IMR-90 (cell line): ENCODE measurements at regions not wholly inside any gene's neighbourhood (a gene's known extent, or its start where the extent isn't known, plus 50 kb on each side); places are given as distances from the start of the nearest gene placed in this dataset.

Experiments
- ATAC-seq: fragments of 200-7000 bp; cut with Tn5 transposase; 2 replicates; pipeline ENCODE4 v1.9.1; 2020; ENCODE audit warnings: low read depth, mild to moderate bottlenecking, moderate library complexity
- BruUV-seq: library from RNA; stranded (reverse); fragments of 400-500 nt; replicated peaks from 2 replicates; lab custom pipeline; 2021; lab: Mats Ljungman, UMichigan
- CTCF ChIA-PET: fragments of 300-600 bp; formaldehyde crosslinking; extraction: SDS; loops from one replicate; lab custom pipeline; 2021; ENCODE audit warnings: antibody characterized with exemption; lab: Yijun Ruan, JAX
- POLR2A ChIA-PET: fragments of 300-600 bp; sonication (Branson Sonifier 250); formaldehyde crosslinking; loops from one replicate; lab custom pipeline; 2022; ENCODE audit warnings: antibody characterized with exemption; ENCODE audit not compliant: unreplicated experiment; lab: Charles Lee
- DNase-seq: peaks from one replicate; pipeline ENCODE4 v3.0.0; 2013
- H2AFZ ChIP-seq: replicated peaks from 2 replicates; pipeline ENCODE3; 2013; ENCODE audit warnings: low read length, mild to moderate bottlenecking; ENCODE audit not compliant: poor library complexity
- H2AK5ac ChIP-seq: 2 replicates; pipeline ENCODE4 v1.6.1; 2013; ENCODE audit warnings: low read depth, low read length, inconsistent platforms
- H2AK9ac ChIP-seq: replicated peaks from 2 replicates; pipeline ENCODE3; 2013; ENCODE audit warnings: mild to moderate bottlenecking, low read depth, low read length, moderate library complexity; ENCODE audit not compliant: poor library complexity
- H2BK120ac ChIP-seq: 2 replicates; pipeline ENCODE4 v1.6.1; 2013; ENCODE audit warnings: low read depth, low read length, inconsistent platforms
- H2BK15ac ChIP-seq: 3 replicates; pipeline ENCODE4 v1.6.1; 2013; ENCODE audit warnings: low read depth, low read length, inconsistent platforms
- H2BK20ac ChIP-seq: 2 replicates; pipeline ENCODE4 v1.6.1; 2013; ENCODE audit warnings: low read depth, mild to moderate bottlenecking, inconsistent platforms, low read length, moderate library complexity
- H2BK5ac ChIP-seq: 2 replicates; pipeline ENCODE4 v1.6.1; 2013; ENCODE audit warnings: mild to moderate bottlenecking, low read depth, low read length, inconsistent platforms; ENCODE audit not compliant: poor library complexity, severe bottlenecking
- H3K14ac ChIP-seq: replicated peaks from 2 replicates; pipeline ENCODE4 v1.6.1; 2013; ENCODE audit warnings: low read depth, low read length, inconsistent platforms
- H3K18ac ChIP-seq: 2 replicates; pipeline ENCODE4 v1.6.1; 2013; ENCODE audit warnings: low read depth, low read length, control low read depth
- H3K23ac ChIP-seq: 2 replicates; pipeline ENCODE4 v1.6.1; 2013; ENCODE audit warnings: low read depth, low read length, inconsistent platforms
- H3K27ac ChIP-seq: 2 replicates; pipeline ENCODE4 v1.5.1; 2013; ENCODE audit warnings: mild to moderate bottlenecking, control low read depth, low read length; ENCODE audit not compliant: insufficient read depth
- H3K27me3 ChIP-seq: 2 replicates; pipeline ENCODE4 v1.6.1; 2013; ENCODE audit warnings: low read length; ENCODE audit not compliant: control insufficient read depth, insufficient read depth
- H3K36me3 ChIP-seq: 2 replicates; pipeline ENCODE4 v1.6.1; 2013; ENCODE audit warnings: low read length, mixed read lengths; ENCODE audit not compliant: control insufficient read depth, insufficient read depth
- H3K4ac ChIP-seq: 2 replicates; pipeline ENCODE4 v1.6.1; 2013; ENCODE audit warnings: low read depth, low read length, inconsistent platforms
- H3K4me1 ChIP-seq: 2 replicates; pipeline ENCODE4 v1.6.1; 2013; ENCODE audit warnings: low read length, mixed read lengths; ENCODE audit not compliant: control insufficient read depth, insufficient read depth
- H3K4me2 ChIP-seq: 2 replicates; pipeline ENCODE4 v1.6.1; 2013; ENCODE audit warnings: low read depth, mild to moderate bottlenecking, control low read depth, low read length, moderate library complexity
- H3K4me3 ChIP-seq: 2 replicates; pipeline ENCODE4 v1.5.1; 2013; ENCODE audit warnings: low read depth, mild to moderate bottlenecking, control low read depth, low read length, moderate library complexity; ENCODE audit not compliant: insufficient read depth
- H3K56ac ChIP-seq: 2 replicates; pipeline ENCODE4 v1.6.1; 2013; ENCODE audit warnings: low read length, inconsistent platforms; ENCODE audit not compliant: insufficient read depth; ENCODE audit errors: extremely low read depth
- H3K79me1 ChIP-seq, 2 experiments: 2 replicates each; pipeline ENCODE4 v1.6.1; 2013; ENCODE audit warnings: low read length in 2 of 2, inconsistent platforms in 1 of 2, low read depth in 1 of 2
- H3K9ac ChIP-seq: 2 replicates; pipeline ENCODE4 v1.6.1; 2013; ENCODE audit warnings: low read depth, low read length, control low read depth
- H3K9me1 ChIP-seq: 2 replicates; pipeline ENCODE4 v1.6.1; 2013; ENCODE audit warnings: low read length, inconsistent platforms; ENCODE audit not compliant: insufficient read depth
- H3K9me3 ChIP-seq: 2 replicates; pipeline ENCODE4 v1.6.1; 2013; ENCODE audit warnings: low read length; ENCODE audit not compliant: control insufficient read depth, insufficient read depth
- H4K20me1 ChIP-seq: 2 replicates; pipeline ENCODE4 v1.6.1; 2013; ENCODE audit warnings: low read length, inconsistent platforms; ENCODE audit not compliant: insufficient read depth
- H4K5ac ChIP-seq: 2 replicates; pipeline ENCODE4 v1.6.1; 2013; ENCODE audit warnings: mild to moderate bottlenecking, low read depth, low read length, control low read depth
- H4K8ac ChIP-seq, 2 experiments: 2 replicates each; pipeline ENCODE4 v1.6.1; 2013; ENCODE audit warnings: low read depth in 2 of 2, low read length in 2 of 2, control low read depth in 1 of 2, inconsistent platforms in 1 of 2
- H4K91ac ChIP-seq: 2 replicates; pipeline ENCODE4 v1.6.1; 2013; ENCODE audit warnings: low read depth, low read length, inconsistent platforms; ENCODE audit not compliant: insufficient read depth
- CHD1 ChIP-seq: IDR thresholded peaks from 2 replicates; pipeline ENCODE4 v1.6.1; 2012; ENCODE audit warnings: low read depth, low read length, improper control_type of control experiment
- MAFK ChIP-seq: IDR thresholded peaks from 2 replicates; pipeline ENCODE4 v1.6.1; 2012; ENCODE audit warnings: low read depth, low read length, improper control_type of control experiment
- WGBS, 2 experiments: methylation state at CpG; one replicate each; pipeline versions ENCODE4 v1.1.5 to v1.1.7; 2013; ENCODE audit warnings: missing lambda C conversion rate in 2 of 2; ENCODE audit not compliant: insufficient read length in 1 of 2; ENCODE audit errors: extremely low coverage in 2 of 2; 5-methylcytosine and 5-hydroxymethylcytosine counted together
- dilution Hi-C: fragments of 300-500 bp; cut with HindIII; formaldehyde crosslinking; loops from one replicate; pipeline ENCODE4 v1.14.3; 2018; ENCODE audit warnings: low sequenced_read_pairs; ENCODE audit not compliant: unreplicated experiment
- in situ Hi-C: fragments of 300-500 bp; cut with MboI; formaldehyde crosslinking; loops from 3 replicates; pipeline ENCODE4 v1.14.3; 2019; ENCODE audit warnings: low sequenced_read_pairs, inconsistent platforms, mixed read lengths
- intact Hi-C: fragments of 100-400 bp; cut with micrococcal nuclease; formaldehyde crosslinking; loops from 2 replicates; pipeline ENCODE4 v1.10.0; 2022

GRCh38 chr2:234666911-234667310, 170.0 kb upstream of the ARL4C start:
- Histone ChIP-seq H3K4me2 (no peak overlapping the region), H2BK120ac (no peak overlapping the region), H3K27me3 (no peaks in the 10 kb centered on the region), H4K20me1 (no peaks in the 10 kb centered on the region), H3K9me1 (peaks cover 9% of the 10 kb centered on the region), H3K18ac (no peak overlapping the region), H2BK5ac (no peak overlapping the region), H2BK20ac (no peak overlapping the region), H3K36me3 (no peaks in the 10 kb centered on the region), H3K14ac (no peak overlapping the region), H3K4me3 (no peak overlapping the region), H4K8ac (no peak overlapping the region), H3K23ac (no peak overlapping the region), H3K9me3 (peaks cover 12% of the 10 kb centered on the region), H3K9ac (no peak overlapping the region), H3K4ac (peak overlapping the region; percentile 28; the same call in 1 of the 2 replicates), H4K5ac (no peak overlapping the region), H3K27ac (no peak overlapping the region), H2AFZ (no peak overlapping the region), H3K4me1 (peaks cover 19% of the 10 kb centered on the region), H3K56ac (no peak overlapping the region), H4K91ac (no peak overlapping the region), H3K79me1 (0 out of 4 replicates have a peak, but pooled peaks cover 0 to 6% of the 10 kb centered on the region in 2 experiments), H2AK5ac (no peak overlapping the region), H2BK15ac (no peak overlapping the region), H2AK9ac (no peak overlapping the region)
- intact Hi-C loops (no loop called here), in situ Hi-C loops (no loop called here), dilution Hi-C loops (no loop called here)
- no peak for ATAC-seq
- peak; percentile 61 for TF ChIP-seq MAFK
- no peak for TF ChIP-seq CHD1
- ChIA-PET CTCF (no interaction called here), POLR2A (no interaction called here)
- no TSS peak for BruUV-seq
- no peak for DNase-seq
- no CpG with 5 or more reads among the region's 3 CpGs for WGBS, 2 experiments
